MM.1S (cell line): ENCODE measurements at regions not wholly inside any gene's neighbourhood (a gene's known extent, or its start where the extent isn't known, plus 50 kb on each side); places are given as distances from the start of the nearest gene placed in this dataset.

Source experiments
- DNase-seq: peaks from one replicate; pipeline ENCODE4 v3.0.0-alpha.2; 2015
- H2AFZ ChIP-seq: fragments of 300-600 bp; sonication (generic); 2 replicates; pipeline ENCODE4 v1.6.0; 2016; ENCODE audit warnings: antibody characterized with exemption, low read length
- H3F3A ChIP-seq: fragments of 300-600 bp; sonication (generic); 2 replicates; pipeline ENCODE4 v1.6.1; 2016; ENCODE audit warnings: mild to moderate bottlenecking, antibody characterized with exemption, low read length, moderate library complexity, mixed read lengths; ENCODE audit not compliant: insufficient read depth
- H3K27ac ChIP-seq: fragments of 300-600 bp; sonication (generic); 2 replicates; pipeline ENCODE4 v1.5.1; 2016; ENCODE audit warnings: mild to moderate bottlenecking, low read length
- H3K27me3 ChIP-seq: fragments of 300-600 bp; sonication (generic); replicated peaks from 2 replicates; pipeline ENCODE4 v1.6.0; 2016; ENCODE audit warnings: low read length; ENCODE audit not compliant: insufficient read depth
- H3K36me3 ChIP-seq: fragments of 300-600 bp; sonication (generic); replicated peaks from 2 replicates; pipeline ENCODE4 v1.6.1; 2016; ENCODE audit warnings: mild to moderate bottlenecking, low read length, mixed read lengths; ENCODE audit not compliant: insufficient read depth
- H3K4me1 ChIP-seq: fragments of 300-600 bp; sonication (generic); 2 replicates; pipeline ENCODE4 v1.6.1; 2016; ENCODE audit warnings: low read length, mixed read lengths
- H3K4me2 ChIP-seq: fragments of 300-600 bp; sonication (generic); 2 replicates; pipeline ENCODE4 v1.6.0; 2016; ENCODE audit warnings: low read depth, low read length
- H3K4me3 ChIP-seq: fragments of 300-600 bp; sonication (generic); 2 replicates; pipeline ENCODE4 v1.5.1; 2016; ENCODE audit warnings: low read length, mixed read lengths
- H3K79me2 ChIP-seq: fragments of 300-600 bp; sonication (generic); 2 replicates; pipeline ENCODE4 v1.6.1; 2016; ENCODE audit warnings: mixed run types, low read length, mixed read lengths
- H3K9ac ChIP-seq: fragments of 300-600 bp; sonication (generic); 2 replicates; pipeline ENCODE4 v1.6.1; 2016; ENCODE audit warnings: low read length, mixed read lengths
- H3K9me2 ChIP-seq: fragments of 300-600 bp; sonication (generic); replicated peaks from 2 replicates; pipeline ENCODE4 v1.6.1; 2016; ENCODE audit warnings: mild to moderate bottlenecking, low read length, mixed read lengths; ENCODE audit not compliant: insufficient read depth
- H3K9me3 ChIP-seq: fragments of 300-600 bp; sonication (generic); replicated peaks from 2 replicates; pipeline ENCODE4 v1.6.1; 2016; ENCODE audit warnings: mild to moderate bottlenecking, low read length, mixed read lengths; ENCODE audit not compliant: insufficient read depth
- H4K20me1 ChIP-seq: fragments of 300-600 bp; sonication (generic); 2 replicates; pipeline ENCODE4 v1.6.1; 2016; ENCODE audit warnings: mild to moderate bottlenecking, low read length, moderate library complexity, mixed read lengths; ENCODE audit not compliant: insufficient read depth
- CTCF ChIP-seq: fragments of 300-600 bp; sonication (generic); IDR thresholded peaks from 2 replicates; pipeline ENCODE4 v1.5.1; 2016; ENCODE audit warnings: antibody characterized with exemption, low read length, mixed read lengths
- EZH2 ChIP-seq: fragments of 300-600 bp; sonication (generic); optimal IDR thresholded peaks from 2 replicates; pipeline ENCODE3; 2017; ENCODE audit warnings: low read depth, mild to moderate bottlenecking, antibody characterized with exemption, low read length, mixed read lengths
- EZH2phosphoT487 ChIP-seq: fragments of 300-600 bp; sonication (generic); IDR thresholded peaks from 2 replicates; pipeline ENCODE4 v1.6.1; 2018; ENCODE audit warnings: antibody characterized with exemption, low read length

GRCh38 chr6:43963877-43964658, 163.2 kb downstream of the MRPL14 start:
- Histone ChIP-seq H3F3A (no peaks in the 10 kb centered on the region), H3K4me3 (no peak overlapping the region), H3K9ac (no peak overlapping the region), H2AFZ (no peak overlapping the region), H4K20me1 (no peaks in the 10 kb centered on the region), H3K9me3 (no peaks in the 10 kb centered on the region), H3K27ac (no peak overlapping the region), H3K4me2 (no peak overlapping the region), H3K36me3 (no peaks in the 10 kb centered on the region), H3K4me1 (no peaks in the 10 kb centered on the region), H3K27me3 (no peaks in the 10 kb centered on the region), H3K9me2 (no peaks in the 10 kb centered on the region), H3K79me2 (no peaks in the 10 kb centered on the region)
- DNase-seq, result no peak
- TF ChIP-seq EZH2, result no peak
- TF ChIP-seq EZH2phosphoT487, result no peak
- no peak for TF ChIP-seq CTCF

- Histone ChIP-seq H4K20me1 (no peaks in the 10 kb centered on the region), H2AFZ (no peak overlapping the region), H3F3A (no peaks in the 10 kb centered on the region), H3K79me2 (no peaks in the 10 kb centered on the region), H3K4me1 (no peaks in the 10 kb centered on the region), H3K4me2 (no peak overlapping the region), H3K9ac (no peak overlapping the region), H3K36me3 (no peaks in the 10 kb centered on the region), H3K9me3 (no peaks in the 10 kb centered on the region), H3K9me2 (no peaks in the 10 kb centered on the region), H3K4me3 (no peak overlapping the region), H3K27me3 (no peaks in the 10 kb centered on the region), H3K27ac (no peak overlapping the region)
- DNase-seq, result no peak
- TF ChIP-seq CTCF (no peak), EZH2 (no peak), EZH2phosphoT487 (no peak)
Measured at GRCh38 chr6:43963203-43963602, 164.0 kb downstream of the MRPL14 start.

GRCh38 chr6:43962458-43962857, 164.8 kb downstream of the MRPL14 start:
- Histone ChIP-seq H4K20me1 (no peaks in the 10 kb centered on the region), H3K4me3 (no peak overlapping the region), H3K4me1 (no peaks in the 10 kb centered on the region), H3K79me2 (no peaks in the 10 kb centered on the region), H3K4me2 (no peak overlapping the region), H3K27me3 (no peaks in the 10 kb centered on the region), H3F3A (no peaks in the 10 kb centered on the region), H3K9ac (no peak overlapping the region), H3K9me2 (no peaks in the 10 kb centered on the region), H2AFZ (no peak overlapping the region), H3K9me3 (no peaks in the 10 kb centered on the region), H3K27ac (no peak overlapping the region), H3K36me3 (no peaks in the 10 kb centered on the region)
- no peak for TF ChIP-seq EZH2phosphoT487
- TF ChIP-seq EZH2, result no peak
- TF ChIP-seq CTCF, result no peak
- no peak for DNase-seq
